DND-41 (cell line): ENCODE measurements at regions not wholly inside any gene's neighbourhood (a gene's known extent, or its start where the extent isn't known, plus 50 kb on each side); places are given as distances from the start of the nearest gene placed in this dataset.

Source experiments
- ATAC-seq: fragments of 200-7000 bp; cut with Tn5 transposase; 3 replicates; pipeline ENCODE4 v1.9.1; 2021; ENCODE audit warnings: low read depth; ENCODE audit not compliant: insufficient read depth
- DNase-seq: peaks from one replicate; pipeline ENCODE4 v3.0.0-alpha.2; 2020
- H2AFZ ChIP-seq: 2 replicates; pipeline ENCODE4 v1.6.0; 2012; ENCODE audit warnings: low read depth, low read length
- H3K27ac ChIP-seq: 2 replicates; pipeline ENCODE4 v1.5.1; 2012; ENCODE audit warnings: low read length, inconsistent platforms
- H3K27me3 ChIP-seq: fragments of 200-600 bp; sonication (generic); 2 replicates; pipeline ENCODE4 v1.6.0; 2012; ENCODE audit warnings: low read length, mild to moderate bottlenecking, inconsistent platforms; ENCODE audit not compliant: insufficient read depth, poor library complexity
- H3K36me3 ChIP-seq: 2 replicates; pipeline ENCODE4 v1.5.1; 2012; ENCODE audit warnings: low read length, inconsistent platforms; ENCODE audit not compliant: insufficient read depth
- H3K4me1 ChIP-seq: 2 replicates; pipeline ENCODE4 v1.5.1; 2012; ENCODE audit warnings: mild to moderate bottlenecking, low read length; ENCODE audit not compliant: insufficient read depth
- H3K4me2 ChIP-seq: 2 replicates; pipeline ENCODE4 v1.6.0; 2012; ENCODE audit warnings: mild to moderate bottlenecking, moderate library complexity, low read length, inconsistent platforms; ENCODE audit not compliant: insufficient read depth
- H3K4me3 ChIP-seq, 2 experiments: fragments of 200-600 bp in 1 of 2; shearing (Covaris generic) in 1 of 2; 2 replicates each; pipeline ENCODE4 v1.5.1; 2012 to 2016; ENCODE audit warnings: inconsistent platforms in 2 of 2, low read length in 2 of 2, mild to moderate bottlenecking in 2 of 2, low read depth in 1 of 2, moderate library complexity in 1 of 2
- H3K79me2 ChIP-seq: 2 replicates; pipeline ENCODE4 v1.6.0; 2012; ENCODE audit warnings: low read length, inconsistent platforms; ENCODE audit not compliant: insufficient read depth
- H3K9ac ChIP-seq: 2 replicates; pipeline ENCODE4 v1.6.0; 2012; ENCODE audit warnings: low read depth, mild to moderate bottlenecking, inconsistent platforms, low read length, moderate library complexity
- H3K9me3 ChIP-seq: 2 replicates; pipeline ENCODE4 v1.5.1; 2012; ENCODE audit warnings: low read length, moderate library complexity, mild to moderate bottlenecking, inconsistent platforms; ENCODE audit not compliant: insufficient read depth, severe bottlenecking
- H4K20me1 ChIP-seq: 2 replicates; pipeline ENCODE4 v1.6.0; 2012; ENCODE audit warnings: low read length; ENCODE audit not compliant: insufficient read depth
- EZH2 ChIP-seq: IDR thresholded peaks from 3 replicates; pipeline ENCODE4 v1.6.1; 2012; ENCODE audit warnings: borderline replicate concordance, low read depth, mild to moderate bottlenecking, moderate library complexity, low read length, inconsistent platforms; ENCODE audit not compliant: severe bottlenecking
- TF ChIP-seq, protein P1 (sequence below): IDR thresholded peaks from 2 replicates; pipeline ENCODE4 v1.5.1; 2012; ENCODE audit warnings: borderline replicate concordance, low read length, moderate library complexity, mild to moderate bottlenecking; ENCODE audit not compliant: poor library complexity, severe bottlenecking; ENCODE audit errors: extremely low read depth

DNA sequence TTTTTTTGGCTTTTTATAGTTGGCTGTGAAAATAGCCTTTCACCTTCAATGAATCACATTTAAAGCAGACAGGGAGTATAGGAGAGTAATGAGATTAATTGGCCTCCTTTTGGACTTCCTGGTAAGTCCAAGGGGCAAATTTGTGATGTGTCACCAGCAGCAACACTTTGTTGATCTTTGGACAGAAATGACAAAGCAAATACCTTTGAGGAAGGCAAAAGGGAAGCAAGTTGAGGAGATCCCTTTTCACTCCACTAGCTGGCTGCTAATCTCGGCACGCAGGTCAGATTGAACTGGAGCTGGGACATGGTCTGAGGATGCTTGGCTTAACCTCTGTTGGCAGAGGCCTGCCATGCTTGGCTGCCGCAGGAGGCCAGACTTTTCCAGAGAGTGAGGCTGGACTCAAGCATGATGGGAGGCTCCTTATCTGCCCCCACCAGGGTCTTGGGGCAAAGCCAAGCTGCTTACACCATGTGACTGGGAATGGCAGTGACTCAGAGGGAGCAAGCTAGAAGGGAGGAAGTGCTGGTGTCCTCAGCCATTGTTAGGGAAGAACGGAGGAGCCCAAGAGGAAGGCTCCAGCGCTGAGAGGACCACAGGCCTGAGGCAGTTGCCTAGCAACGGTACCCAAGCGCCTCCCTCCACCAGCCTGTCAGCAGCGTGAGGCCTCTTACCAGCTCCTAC lies 174.5 kb upstream of the MAP1B start:
- Histone ChIP-seq H3K79me2 (no peaks in the 10 kb centered on the region), H3K4me1 (no peaks in the 10 kb centered on the region), H3K9me3 (no peaks in the 10 kb centered on the region), H3K4me3 (no peak overlapping the region), H3K27me3 (peaks cover 7% of the 10 kb centered on the region), H3K9ac (no peak overlapping the region), H4K20me1 (no peaks in the 10 kb centered on the region), H3K27ac (no peak overlapping the region), H2AFZ (no peak overlapping the region), H3K36me3 (no peaks in the 10 kb centered on the region), H3K4me2 (no peak overlapping the region)
- DNase-seq (no peak), ATAC-seq (no peak)
- no peak for TF ChIP-seq EZH2
- TF ChIP-seq, protein P1, sequence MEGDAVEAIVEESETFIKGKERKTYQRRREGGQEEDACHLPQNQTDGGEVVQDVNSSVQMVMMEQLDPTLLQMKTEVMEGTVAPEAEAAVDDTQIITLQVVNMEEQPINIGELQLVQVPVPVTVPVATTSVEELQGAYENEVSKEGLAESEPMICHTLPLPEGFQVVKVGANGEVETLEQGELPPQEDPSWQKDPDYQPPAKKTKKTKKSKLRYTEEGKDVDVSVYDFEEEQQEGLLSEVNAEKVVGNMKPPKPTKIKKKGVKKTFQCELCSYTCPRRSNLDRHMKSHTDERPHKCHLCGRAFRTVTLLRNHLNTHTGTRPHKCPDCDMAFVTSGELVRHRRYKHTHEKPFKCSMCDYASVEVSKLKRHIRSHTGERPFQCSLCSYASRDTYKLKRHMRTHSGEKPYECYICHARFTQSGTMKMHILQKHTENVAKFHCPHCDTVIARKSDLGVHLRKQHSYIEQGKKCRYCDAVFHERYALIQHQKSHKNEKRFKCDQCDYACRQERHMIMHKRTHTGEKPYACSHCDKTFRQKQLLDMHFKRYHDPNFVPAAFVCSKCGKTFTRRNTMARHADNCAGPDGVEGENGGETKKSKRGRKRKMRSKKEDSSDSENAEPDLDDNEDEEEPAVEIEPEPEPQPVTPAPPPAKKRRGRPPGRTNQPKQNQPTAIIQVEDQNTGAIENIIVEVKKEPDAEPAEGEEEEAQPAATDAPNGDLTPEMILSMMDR, result no peak

DNA sequence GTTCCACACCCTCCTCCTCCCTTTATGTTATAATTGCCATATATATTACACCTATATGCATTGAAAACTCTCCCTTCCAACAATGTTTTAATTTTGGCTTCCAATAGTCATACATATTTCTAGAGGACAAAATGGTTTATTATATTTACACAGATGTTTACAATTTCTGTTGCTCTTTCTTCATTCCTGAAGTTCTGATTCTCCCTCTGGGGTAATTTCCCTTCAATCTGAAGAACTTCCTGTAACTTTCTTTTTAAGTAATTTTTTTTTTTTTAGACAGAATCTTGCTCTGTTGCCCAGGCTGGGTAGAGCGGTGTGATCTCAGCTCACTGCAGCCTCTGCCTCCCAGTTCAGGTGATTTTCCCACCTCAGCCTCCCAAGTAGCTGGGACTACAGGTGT lies 173.0 kb upstream of the MAP1B start:
- Histone ChIP-seq H3K4me3 (no peak overlapping the region), H3K36me3 (no peaks in the 10 kb centered on the region), H3K4me2 (no peak overlapping the region), H3K27ac (no peak overlapping the region), H4K20me1 (no peaks in the 10 kb centered on the region), H3K9me3 (no peaks in the 10 kb centered on the region), H3K79me2 (no peaks in the 10 kb centered on the region), H3K27me3 (peaks cover 9% of the 10 kb centered on the region), H3K4me1 (no peaks in the 10 kb centered on the region), H2AFZ (no peak overlapping the region), H3K9ac (no peak overlapping the region)
- DNase-seq (no peak), ATAC-seq (no peak)
- no peak for TF ChIP-seq EZH2
- TF ChIP-seq, protein P1, result no peak

DNA sequence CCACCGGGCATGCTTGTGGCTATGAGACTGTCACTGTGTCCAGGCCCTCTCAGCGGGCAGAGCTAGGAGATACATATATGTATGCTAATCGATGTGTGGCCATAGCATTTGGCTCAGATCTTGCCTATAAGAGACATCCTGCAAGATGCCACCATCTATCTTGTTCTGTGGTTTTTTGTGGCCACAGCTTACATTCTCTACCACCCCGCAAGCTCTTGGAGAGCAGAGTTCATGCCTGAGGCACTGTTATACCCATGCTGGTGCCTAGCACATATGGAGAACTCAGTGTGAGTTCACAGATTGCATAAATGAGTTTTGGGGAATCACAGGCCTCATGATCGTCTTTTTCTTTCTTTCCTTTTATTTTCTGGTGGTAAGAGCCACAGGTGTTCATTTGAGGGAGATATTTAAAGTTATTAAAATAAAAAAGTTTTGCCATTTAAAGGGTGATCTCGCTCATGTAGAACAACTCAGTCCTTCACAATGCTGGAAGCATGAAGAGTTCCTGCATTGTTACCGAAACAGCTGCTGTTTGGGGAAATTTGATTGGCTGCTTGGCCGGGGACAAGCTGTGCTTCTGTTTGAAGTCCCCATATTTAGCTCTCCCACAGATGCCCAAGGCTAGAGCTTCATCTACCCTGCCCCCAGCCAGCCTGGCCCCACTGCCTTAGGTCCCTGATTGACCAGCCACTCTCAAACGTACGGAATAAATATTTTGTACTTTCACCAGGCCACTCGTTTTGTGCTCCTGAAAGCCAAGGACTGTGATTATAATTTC lies 169.2 kb upstream of the MAP1B start:
- Histone ChIP-seq H2AFZ (no peak overlapping the region), H3K4me2 (no peak overlapping the region), H3K9ac (no peak overlapping the region), H3K79me2 (no peaks in the 10 kb centered on the region), H3K27ac (no peak overlapping the region), H3K27me3 (peaks cover 9% of the 10 kb centered on the region), H4K20me1 (no peaks in the 10 kb centered on the region), H3K9me3 (no peaks in the 10 kb centered on the region), H3K36me3 (no peaks in the 10 kb centered on the region), H3K4me1 (no peaks in the 10 kb centered on the region), H3K4me3 (no peak overlapping the region)
- no peak for DNase-seq
- TF ChIP-seq, protein P1, result no peak
- TF ChIP-seq EZH2, result no peak
- peak; percentile 45; the same call in 1 of the 3 replicates for ATAC-seq
